ENCODE measurements at regions not wholly inside any gene's neighbourhood (a gene's known extent, or its start where the extent isn't known, plus 50 kb on each side); places are given as distances from the start of the nearest gene placed in this dataset.
"Not testable (repeated sequence)": the region's sequence is repeated elsewhere in the genome, so short reads cannot be mapped to it uniquely, and the experiment has no call there.

GRCh38 chr2:137892739-137893138 lies 71.5 kb upstream of the HNMT start:
- DNase-seq, result no peak

GRCh38 chr2:137893145-137893544 lies 71.1 kb upstream of the HNMT start:
- no peak for DNase-seq

- no peak for DNase-seq
Measured at GRCh38 chr2:137896467-137896866, 67.8 kb upstream of the HNMT start.

DNA sequence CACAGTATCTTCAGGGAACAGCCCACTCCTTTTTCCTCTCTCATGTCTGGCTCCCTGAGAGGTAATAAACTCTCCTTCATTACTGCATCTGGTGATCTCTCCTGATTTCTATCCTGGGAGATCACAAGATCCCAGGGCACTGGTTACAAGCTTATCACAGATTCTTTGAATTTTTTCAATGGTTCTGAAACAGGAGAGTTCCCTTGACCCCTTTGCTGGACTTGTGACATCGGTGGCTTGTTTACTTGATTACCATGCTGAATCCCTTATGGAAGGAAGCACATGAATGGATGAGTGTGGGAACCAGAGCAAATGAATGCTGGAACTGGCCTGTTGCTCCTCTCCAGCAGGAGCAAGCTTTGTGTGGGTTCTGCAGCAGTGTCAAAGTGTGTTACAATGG lies 67.2 kb upstream of the HNMT start:
- no peak for DNase-seq

- DNase-seq, result no peak
Measured at GRCh38 chr2:137900421-137901141, 63.7 kb upstream of the HNMT start.

- DNase-seq, result no peak
Measured at GRCh38 chr2:137910641-137911040, 53.6 kb upstream of the HNMT start.

GRCh38 chr2:137912371-137912770 lies 51.9 kb upstream of the HNMT start:
- DNase-seq, result no peak

GRCh38 chr2:137913169-137913568 lies 51.1 kb upstream of the HNMT start:
- no peak for DNase-seq

DNA sequence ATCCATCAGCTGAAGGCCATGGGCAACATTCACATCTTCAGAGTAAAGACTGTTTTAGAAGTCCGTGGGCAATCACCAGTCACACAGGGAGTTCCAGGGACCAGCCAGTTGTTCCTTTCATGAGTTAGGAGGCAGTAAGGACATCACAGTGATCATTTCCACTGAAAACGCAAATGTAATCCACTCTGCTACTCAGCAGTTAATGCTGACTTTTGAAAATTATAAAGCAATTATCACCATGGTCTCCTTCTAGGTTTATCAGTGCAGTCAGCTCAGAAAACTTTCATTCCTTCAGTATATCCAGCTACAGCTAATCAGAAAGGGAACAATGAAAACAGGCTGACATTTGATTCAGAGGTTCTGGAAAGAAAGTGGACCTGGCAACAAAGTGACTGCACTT lies 50.6 kb upstream of the HNMT start:
- not testable (repeated sequence) for DNase-seq

All from activated CD4-positive, alpha-beta T cell treated with anti-CD3 and anti-CD28 coated beads, Interleukin-10, Interleukin-2, amounts not matched to agents 100 ng/mL and 50 ng/mL, durations not matched to agents 16 hours and 8 hours (primary cell).